Liver (tissue), 3 donors: ENCODE measurements at regions not wholly inside any gene's neighbourhood (a gene's known extent, or its start where the extent isn't known, plus 50 kb on each side); places are given as distances from the start of the nearest gene placed in this dataset.

Experiments used
- EGR1 ChIP-seq, 2 donors: IDR thresholded peaks; 2 replicates each; pipeline ENCODE4 v1.6.1; 2016 to 2018; ENCODE audit warnings: antibody characterized with exemption in 2 of 2, low read depth in 2 of 2
- HNF4A ChIP-seq, 2 donors: conservative IDR thresholded peaks; 2 replicates each; pipeline ENCODE4 v1.6.1; 2016; ENCODE audit warnings: antibody characterized with exemption in 2 of 2, mild to moderate bottlenecking in 2 of 2
- JUND ChIP-seq, 2 donors: IDR thresholded peaks; 2 replicates each; pipeline ENCODE4 v1.6.1; 2016; ENCODE audit warnings: antibody characterized with exemption in 2 of 2
- RAD21 ChIP-seq, 2 donors: IDR thresholded peaks; 2 replicates each; pipeline ENCODE4 v1.6.1; 2016; ENCODE audit warnings: antibody characterized with exemption in 2 of 2, mild to moderate bottlenecking in 2 of 2
- TAF1 ChIP-seq: conservative IDR thresholded peaks from 2 replicates; pipeline ENCODE4 v1.6.1; 2016; ENCODE audit warnings: antibody characterized with exemption, mild to moderate bottlenecking
- YY1 ChIP-seq: IDR thresholded peaks from 2 replicates; pipeline ENCODE4 v1.6.1; 2016; ENCODE audit warnings: antibody characterized with exemption, mild to moderate bottlenecking
- TF ChIP-seq, protein P1 (sequence below): IDR thresholded peaks from 2 replicates; pipeline ENCODE4 v1.6.1; 2016; ENCODE audit warnings: antibody characterized with exemption
- TF ChIP-seq, protein P2 (sequence below): fragments of 150-350 bp; IDR thresholded peaks from 2 replicates; pipeline ENCODE4 v1.5.1; 2017; ENCODE audit warnings: improper control_type of control experiment, low read depth, low read length; ENCODE audit not compliant: missing input control
- TF ChIP-seq, protein P3 (sequence below): IDR thresholded peaks from 2 replicates; pipeline ENCODE4 v1.6.1; 2016; ENCODE audit warnings: antibody characterized with exemption, mild to moderate bottlenecking
- TF ChIP-seq, protein P4 (sequence below): IDR thresholded peaks from 2 replicates; pipeline ENCODE4 v1.6.1; 2016; ENCODE audit warnings: antibody characterized with exemption
- TF ChIP-seq, protein P5 (sequence below): IDR thresholded peaks from 2 replicates; pipeline ENCODE4 v1.6.1; 2016; ENCODE audit warnings: antibody characterized with exemption
- donor health status: healthy.
- donor health status: healthy.

DNA sequence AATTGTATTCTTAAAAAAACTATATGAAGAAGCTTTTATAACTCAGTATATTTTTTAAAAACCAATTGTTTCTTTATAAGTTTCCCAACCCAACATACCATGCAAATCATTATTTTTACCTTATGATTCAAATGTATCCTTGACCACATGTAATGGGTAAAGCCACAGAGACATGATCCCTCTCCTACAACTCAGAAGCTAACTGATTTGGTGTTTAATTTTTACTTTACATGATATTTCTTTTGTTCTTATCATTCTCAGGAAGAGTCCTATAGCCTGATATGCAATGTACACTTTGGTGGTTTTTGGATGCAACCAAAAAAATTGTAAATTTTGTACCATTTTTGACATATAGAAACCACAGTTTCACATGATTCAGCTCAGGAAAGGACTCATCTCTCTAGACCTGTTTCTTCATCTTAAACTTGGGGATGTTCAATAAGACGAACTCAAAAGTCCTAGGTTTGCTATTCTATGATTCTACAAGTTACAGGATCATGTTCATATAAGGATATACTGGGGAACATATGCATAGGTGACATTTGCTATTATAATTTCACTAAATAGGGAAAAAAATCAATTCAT lies 85.2 kb upstream of the RBBP8 start:
- TF ChIP-seq, protein P1, sequence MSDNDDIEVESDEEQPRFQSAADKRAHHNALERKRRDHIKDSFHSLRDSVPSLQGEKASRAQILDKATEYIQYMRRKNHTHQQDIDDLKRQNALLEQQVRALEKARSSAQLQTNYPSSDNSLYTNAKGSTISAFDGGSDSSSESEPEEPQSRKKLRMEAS, result no peak
- TF ChIP-seq, protein P2, sequence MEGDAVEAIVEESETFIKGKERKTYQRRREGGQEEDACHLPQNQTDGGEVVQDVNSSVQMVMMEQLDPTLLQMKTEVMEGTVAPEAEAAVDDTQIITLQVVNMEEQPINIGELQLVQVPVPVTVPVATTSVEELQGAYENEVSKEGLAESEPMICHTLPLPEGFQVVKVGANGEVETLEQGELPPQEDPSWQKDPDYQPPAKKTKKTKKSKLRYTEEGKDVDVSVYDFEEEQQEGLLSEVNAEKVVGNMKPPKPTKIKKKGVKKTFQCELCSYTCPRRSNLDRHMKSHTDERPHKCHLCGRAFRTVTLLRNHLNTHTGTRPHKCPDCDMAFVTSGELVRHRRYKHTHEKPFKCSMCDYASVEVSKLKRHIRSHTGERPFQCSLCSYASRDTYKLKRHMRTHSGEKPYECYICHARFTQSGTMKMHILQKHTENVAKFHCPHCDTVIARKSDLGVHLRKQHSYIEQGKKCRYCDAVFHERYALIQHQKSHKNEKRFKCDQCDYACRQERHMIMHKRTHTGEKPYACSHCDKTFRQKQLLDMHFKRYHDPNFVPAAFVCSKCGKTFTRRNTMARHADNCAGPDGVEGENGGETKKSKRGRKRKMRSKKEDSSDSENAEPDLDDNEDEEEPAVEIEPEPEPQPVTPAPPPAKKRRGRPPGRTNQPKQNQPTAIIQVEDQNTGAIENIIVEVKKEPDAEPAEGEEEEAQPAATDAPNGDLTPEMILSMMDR, result no peak
- TF ChIP-seq JUND (IDR thresholded peaks at IDR 0.05), result no peak
- no peak for TF ChIP-seq RAD21 (IDR thresholded peaks at IDR 0.05)
- TF ChIP-seq, protein P3, sequence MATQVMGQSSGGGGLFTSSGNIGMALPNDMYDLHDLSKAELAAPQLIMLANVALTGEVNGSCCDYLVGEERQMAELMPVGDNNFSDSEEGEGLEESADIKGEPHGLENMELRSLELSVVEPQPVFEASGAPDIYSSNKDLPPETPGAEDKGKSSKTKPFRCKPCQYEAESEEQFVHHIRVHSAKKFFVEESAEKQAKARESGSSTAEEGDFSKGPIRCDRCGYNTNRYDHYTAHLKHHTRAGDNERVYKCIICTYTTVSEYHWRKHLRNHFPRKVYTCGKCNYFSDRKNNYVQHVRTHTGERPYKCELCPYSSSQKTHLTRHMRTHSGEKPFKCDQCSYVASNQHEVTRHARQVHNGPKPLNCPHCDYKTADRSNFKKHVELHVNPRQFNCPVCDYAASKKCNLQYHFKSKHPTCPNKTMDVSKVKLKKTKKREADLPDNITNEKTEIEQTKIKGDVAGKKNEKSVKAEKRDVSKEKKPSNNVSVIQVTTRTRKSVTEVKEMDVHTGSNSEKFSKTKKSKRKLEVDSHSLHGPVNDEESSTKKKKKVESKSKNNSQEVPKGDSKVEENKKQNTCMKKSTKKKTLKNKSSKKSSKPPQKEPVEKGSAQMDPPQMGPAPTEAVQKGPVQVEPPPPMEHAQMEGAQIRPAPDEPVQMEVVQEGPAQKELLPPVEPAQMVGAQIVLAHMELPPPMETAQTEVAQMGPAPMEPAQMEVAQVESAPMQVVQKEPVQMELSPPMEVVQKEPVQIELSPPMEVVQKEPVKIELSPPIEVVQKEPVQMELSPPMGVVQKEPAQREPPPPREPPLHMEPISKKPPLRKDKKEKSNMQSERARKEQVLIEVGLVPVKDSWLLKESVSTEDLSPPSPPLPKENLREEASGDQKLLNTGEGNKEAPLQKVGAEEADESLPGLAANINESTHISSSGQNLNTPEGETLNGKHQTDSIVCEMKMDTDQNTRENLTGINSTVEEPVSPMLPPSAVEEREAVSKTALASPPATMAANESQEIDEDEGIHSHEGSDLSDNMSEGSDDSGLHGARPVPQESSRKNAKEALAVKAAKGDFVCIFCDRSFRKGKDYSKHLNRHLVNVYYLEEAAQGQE, result no peak
- TF ChIP-seq, protein P4, sequence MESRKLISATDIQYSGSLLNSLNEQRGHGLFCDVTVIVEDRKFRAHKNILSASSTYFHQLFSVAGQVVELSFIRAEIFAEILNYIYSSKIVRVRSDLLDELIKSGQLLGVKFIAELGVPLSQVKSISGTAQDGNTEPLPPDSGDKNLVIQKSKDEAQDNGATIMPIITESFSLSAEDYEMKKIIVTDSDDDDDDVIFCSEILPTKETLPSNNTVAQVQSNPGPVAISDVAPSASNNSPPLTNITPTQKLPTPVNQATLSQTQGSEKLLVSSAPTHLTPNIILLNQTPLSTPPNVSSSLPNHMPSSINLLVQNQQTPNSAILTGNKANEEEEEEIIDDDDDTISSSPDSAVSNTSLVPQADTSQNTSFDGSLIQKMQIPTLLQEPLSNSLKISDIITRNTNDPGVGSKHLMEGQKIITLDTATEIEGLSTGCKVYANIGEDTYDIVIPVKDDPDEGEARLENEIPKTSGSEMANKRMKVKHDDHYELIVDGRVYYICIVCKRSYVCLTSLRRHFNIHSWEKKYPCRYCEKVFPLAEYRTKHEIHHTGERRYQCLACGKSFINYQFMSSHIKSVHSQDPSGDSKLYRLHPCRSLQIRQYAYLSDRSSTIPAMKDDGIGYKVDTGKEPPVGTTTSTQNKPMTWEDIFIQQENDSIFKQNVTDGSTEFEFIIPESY, result no peak
- TF ChIP-seq HNF4A (conservative IDR thresholded peaks at IDR 0.05), result no peak
- TF ChIP-seq EGR1 (IDR thresholded peaks at IDR 0.05; ENCODE audit: low read depth in 2 of 2), result no peak
- TF ChIP-seq TAF1, result no peak
- TF ChIP-seq, protein P5, sequence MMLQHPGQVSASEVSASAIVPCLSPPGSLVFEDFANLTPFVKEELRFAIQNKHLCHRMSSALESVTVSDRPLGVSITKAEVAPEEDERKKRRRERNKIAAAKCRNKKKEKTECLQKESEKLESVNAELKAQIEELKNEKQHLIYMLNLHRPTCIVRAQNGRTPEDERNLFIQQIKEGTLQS, result no peak
- TF ChIP-seq YY1, result no peak
